ENCODE measurements at regions not wholly inside any gene's neighbourhood (a gene's known extent, or its start where the extent isn't known, plus 50 kb on each side); places are given as distances from the start of the nearest gene placed in this dataset.

- no peak for TF ChIP-seq EP300 (IDR thresholded peaks at IDR 0.05)
- no peak for TF ChIP-seq CTCF (IDR thresholded peaks at IDR 0.05)
- TF ChIP-seq POLR2A (IDR thresholded peaks at IDR 0.05), result no peak
- TF ChIP-seq POLR2AphosphoS5 (IDR thresholded peaks at IDR 0.05), result no peak
- Histone ChIP-seq H3K4me3 (no peak overlapping the region), H3K4me1 (peaks cover 20 to 31% (median 28%) of the 10 kb centered on the region in 4 donors), H3K9me3 (no peaks in the 10 kb centered on the region), H3K27ac (peak overlapping the region in 1 of 4 donors; percentile 32), H3K36me3 (no peaks in the 10 kb centered on the region), H3K27me3 (no peaks in the 10 kb centered on the region)
- no peak for ATAC-seq (ENCODE audit: low FRiP score in 2 of 2)
- DNase-seq, result no peak
- WGBS, 2 donors, result 93 to 95% methylated on average over 6 of the region's 6 CpGs
Measured at GRCh38 chr12:92036771-92037453, 108.7 kb downstream of the BTG1 start.

- no peak for ATAC-seq (ENCODE audit: low FRiP score in 2 of 2)
- TF ChIP-seq POLR2A (IDR thresholded peaks at IDR 0.05) (no peak), POLR2AphosphoS5 (IDR thresholded peaks at IDR 0.05) (no peak), CTCF (IDR thresholded peaks at IDR 0.05) (no peak), EP300 (IDR thresholded peaks at IDR 0.05) (no peak)
- H3K4me1 ChIP-seq, result peaks cover 20 to 36% (median 34%) of the 10 kb centered on the region in 4 donors
- no peak overlapping the region for H3K4me3 ChIP-seq
- H3K27me3 ChIP-seq, result no peaks in the 10 kb centered on the region
- no peak for DNase-seq
- WGBS, 2 donors, result 88 to 89% methylated on average over 7 of the region's 7 CpGs
- peak overlapping the region in 2 of 4 donors; percentile 78 to 80 for H3K27ac ChIP-seq
- H3K36me3 ChIP-seq, result no peaks in the 10 kb centered on the region
- H3K9me3 ChIP-seq, result no peaks in the 10 kb centered on the region
Measured at GRCh38 chr12:92036061-92036620, 109.5 kb downstream of the BTG1 start.

GRCh38 chr12:92035477-92035876 is 110.2 kb downstream of the BTG1 start:
- H3K4me3 ChIP-seq, result peak overlapping the region in 2 of 4 donors; percentile 37 to 43
- peak overlapping the region; percentile 29 to 80 (median 74) for H3K27ac ChIP-seq
- no peaks in the 10 kb centered on the region for H3K36me3 ChIP-seq
- no peaks in the 10 kb centered on the region for H3K9me3 ChIP-seq
- peaks cover 25 to 42% (median 41%) of the 10 kb centered on the region in 4 donors for H3K4me1 ChIP-seq
- ATAC-seq (ENCODE audit: low FRiP score in 2 of 2), result no peak
- no peaks in the 10 kb centered on the region for H3K27me3 ChIP-seq
- 61 to 70% methylated on average over 1 of the region's 1 CpG for WGBS, 2 donors
- no peak for DNase-seq
- TF ChIP-seq EP300 (IDR thresholded peaks at IDR 0.05) (no peak), POLR2AphosphoS5 (IDR thresholded peaks at IDR 0.05) (no peak), CTCF (IDR thresholded peaks at IDR 0.05) (no peak), POLR2A (IDR thresholded peaks at IDR 0.05) (no peak)

GRCh38 chr12:92034858-92035401 is 110.7 kb downstream of the BTG1 start:
- H3K9me3 ChIP-seq, result no peaks in the 10 kb centered on the region
- WGBS, 2 donors, result 0 to 2% methylated on average over 8 to 10 of the region's 10 CpGs
- peak in 1 of 2 donors; percentile 35 for ATAC-seq (ENCODE audit: low FRiP score in 2 of 2)
- peak in 1 of 2 donors; percentile 73 for DNase-seq
- no peaks in the 10 kb centered on the region for H3K27me3 ChIP-seq
- TF ChIP-seq CTCF (IDR thresholded peaks at IDR 0.05), result no peak
- peak; percentile 82 to 99 for TF ChIP-seq POLR2AphosphoS5 (IDR thresholded peaks at IDR 0.05)
- peak in 2 of 4 donors; percentile 24 to 67 for TF ChIP-seq POLR2A (IDR thresholded peaks at IDR 0.05)
- peak in 2 of 4 donors; percentile 72 to 89 for TF ChIP-seq EP300 (IDR thresholded peaks at IDR 0.05)
- no peaks in the 10 kb centered on the region for H3K36me3 ChIP-seq
- peak overlapping the region; percentile 29 to 80 (median 74) for H3K27ac ChIP-seq
- peaks cover 31 to 48% (median 46%) of the 10 kb centered on the region in 4 donors for H3K4me1 ChIP-seq
- H3K4me3 ChIP-seq, result peak overlapping the region in 3 of 4 donors; percentile 27 to 43 (median 37)
